Fibroblast of the aortic adventitia (primary cell): ENCODE measurements at regions not wholly inside any gene's neighbourhood (a gene's known extent, or its start where the extent isn't known, plus 50 kb on each side); places are given as distances from the start of the nearest gene placed in this dataset.

Experiments
- DNase-seq: peaks from one replicate; pipeline ENCODE4 v3.0.0-alpha.2; 2010; ENCODE audit warnings: low read depth
- H3K4me3 ChIP-seq: 2 replicates; pipeline ENCODE4 v1.5.1; 2011; ENCODE audit warnings: low read depth, mild to moderate bottlenecking, control low read depth, low read length, moderate library complexity
- TF ChIP-seq, protein P1 (sequence below): IDR thresholded peaks from 2 replicates; pipeline ENCODE4 v1.5.1; 2011; ENCODE audit warnings: mild to moderate bottlenecking, low read length, control low read depth, inconsistent platforms; ENCODE audit not compliant: insufficient read depth

DNA sequence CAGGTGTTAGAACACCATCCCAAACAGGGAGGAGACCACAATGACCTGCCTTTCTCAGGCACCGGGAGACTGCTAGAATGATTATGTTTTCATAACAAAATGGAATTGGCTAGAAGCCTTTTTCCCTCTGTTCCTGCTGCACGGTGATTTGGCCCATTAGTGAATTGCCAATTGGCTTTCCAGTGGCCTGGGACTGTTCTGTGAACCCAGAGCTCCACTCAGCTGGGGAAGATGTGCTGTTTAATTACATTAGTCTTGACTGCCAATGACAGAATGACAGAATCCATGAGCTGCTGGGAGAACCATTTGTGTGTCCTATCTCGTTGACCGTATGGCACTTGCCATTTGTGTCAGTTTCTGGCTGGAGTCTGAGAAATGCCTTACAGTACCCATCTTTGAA, 242.9 kb downstream of the CDH11 start:
- TF ChIP-seq, protein P1, sequence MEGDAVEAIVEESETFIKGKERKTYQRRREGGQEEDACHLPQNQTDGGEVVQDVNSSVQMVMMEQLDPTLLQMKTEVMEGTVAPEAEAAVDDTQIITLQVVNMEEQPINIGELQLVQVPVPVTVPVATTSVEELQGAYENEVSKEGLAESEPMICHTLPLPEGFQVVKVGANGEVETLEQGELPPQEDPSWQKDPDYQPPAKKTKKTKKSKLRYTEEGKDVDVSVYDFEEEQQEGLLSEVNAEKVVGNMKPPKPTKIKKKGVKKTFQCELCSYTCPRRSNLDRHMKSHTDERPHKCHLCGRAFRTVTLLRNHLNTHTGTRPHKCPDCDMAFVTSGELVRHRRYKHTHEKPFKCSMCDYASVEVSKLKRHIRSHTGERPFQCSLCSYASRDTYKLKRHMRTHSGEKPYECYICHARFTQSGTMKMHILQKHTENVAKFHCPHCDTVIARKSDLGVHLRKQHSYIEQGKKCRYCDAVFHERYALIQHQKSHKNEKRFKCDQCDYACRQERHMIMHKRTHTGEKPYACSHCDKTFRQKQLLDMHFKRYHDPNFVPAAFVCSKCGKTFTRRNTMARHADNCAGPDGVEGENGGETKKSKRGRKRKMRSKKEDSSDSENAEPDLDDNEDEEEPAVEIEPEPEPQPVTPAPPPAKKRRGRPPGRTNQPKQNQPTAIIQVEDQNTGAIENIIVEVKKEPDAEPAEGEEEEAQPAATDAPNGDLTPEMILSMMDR = no peak
- H3K4me3 ChIP-seq = no peak overlapping the region
- no peak for DNase-seq

GRCh38 chr16:64872101-64872500, 249.8 kb downstream of the CDH11 start:
- no peak overlapping the region for H3K4me3 ChIP-seq
- TF ChIP-seq, protein P1 = no peak
- DNase-seq = no peak

DNA sequence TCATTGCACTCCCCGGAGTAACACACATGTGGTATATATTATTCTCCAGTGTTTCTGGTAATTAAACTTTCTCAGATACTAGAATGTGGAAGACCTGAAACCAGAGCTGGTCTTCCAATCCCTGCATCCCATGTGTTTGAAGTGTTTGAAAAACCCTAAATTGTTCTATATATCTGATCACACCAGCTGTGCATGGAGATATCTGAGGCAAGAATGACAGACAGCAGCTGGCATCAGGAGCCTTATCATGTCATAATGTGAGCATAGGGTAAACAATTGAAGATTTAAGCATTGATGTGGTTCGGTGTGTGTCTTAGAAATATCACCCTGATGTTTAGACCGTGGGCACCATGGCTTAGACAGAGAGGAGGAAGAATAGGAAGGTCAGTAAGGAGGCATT, 251.0 kb downstream of the CDH11 start:
- no peak overlapping the region for H3K4me3 ChIP-seq
- no peak for DNase-seq
- TF ChIP-seq, protein P1 = no peak

DNA sequence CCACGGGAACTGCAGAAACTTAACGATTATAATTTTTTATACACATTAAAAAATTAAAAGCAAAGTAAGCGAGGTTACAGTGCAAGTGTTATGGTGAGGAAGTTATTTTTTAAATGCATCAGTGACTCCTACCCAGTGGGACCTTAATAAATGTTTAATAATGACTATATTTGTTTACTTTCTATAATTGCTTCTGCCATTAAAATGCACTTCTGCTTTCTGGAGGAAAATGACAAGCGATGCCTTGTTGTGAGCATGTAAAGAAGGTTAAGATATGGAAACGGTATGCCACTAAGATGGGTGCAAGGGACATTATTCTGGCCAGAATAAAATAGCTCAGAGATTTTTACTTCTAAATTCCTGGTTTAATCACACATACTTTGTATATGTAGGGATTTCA, 252.1 kb downstream of the CDH11 start:
- no peak overlapping the region for H3K4me3 ChIP-seq
- no peak for DNase-seq
- TF ChIP-seq, protein P1 = no peak

DNA sequence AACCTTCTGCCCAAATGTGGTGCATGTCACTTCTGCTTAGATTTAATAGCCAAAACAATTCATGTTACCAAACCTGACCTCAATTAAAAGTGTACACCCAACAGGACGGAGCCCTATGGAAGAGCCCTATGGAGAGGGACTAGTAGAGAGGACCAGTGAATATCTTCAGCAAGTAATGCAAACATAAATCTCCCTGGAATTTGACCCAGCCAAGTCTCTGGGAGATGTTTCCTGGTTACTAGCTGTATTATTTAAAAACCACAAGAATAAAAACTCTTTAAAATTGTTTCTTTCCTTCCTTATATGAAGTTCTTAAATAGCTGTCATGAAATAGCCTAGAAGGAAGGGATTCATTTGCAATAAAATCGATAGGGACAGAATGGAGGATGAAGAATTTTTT, 255.8 kb downstream of the CDH11 start:
- no peak for DNase-seq
- TF ChIP-seq, protein P1 = no peak

GRCh38 chr16:64865069-64865696, 256.7 kb downstream of the CDH11 start:
- no peak overlapping the region for H3K4me3 ChIP-seq
- TF ChIP-seq, protein P1 = no peak
- peak; percentile 6 for DNase-seq

More for the DNA sequence above, 255.8 kb downstream of the CDH11 start:
- H3K4me3 ChIP-seq = no peak overlapping the region

- TF ChIP-seq, protein P1 = no peak
- no peak overlapping the region for H3K4me3 ChIP-seq
- DNase-seq = peak; percentile 77
These were observed 257.5 kb downstream of the CDH11 start for GRCh38 chr16:64864232-64864809.
